ENCODE measurements at regions not wholly inside any gene's neighbourhood (a gene's known extent, or its start where the extent isn't known, plus 50 kb on each side); places are given as distances from the start of the nearest gene placed in this dataset.

GRCh38 chr12:107900588-107900987 is 126.1 kb downstream of the ASCL4 start:
- Histone ChIP-seq H3K36me3 (no peaks in the 10 kb centered on the region), H3K4me1 (peaks cover 0 to 6% (median 3%) of the 10 kb centered on the region in 3 donors), H3K9me3 (no peaks in the 10 kb centered on the region), H3K27ac (no peak overlapping the region), H3K4me3 (no peak overlapping the region), H3K27me3 (peaks cover 0 to 11% (median 0%) of the 10 kb centered on the region in 4 donors)
- ATAC-seq (no peak), FAIRE-seq (no peak), DNase-seq (no peak)
- WGBS, 2 donors: 41 to 53% methylated on average over 2 of the region's 2 CpGs
- intact Hi-C loops (cut with DNase I): no loop called here
- no peak for TF ChIP-seq CTCF (IDR thresholded peaks at IDR 0.05)

- Histone ChIP-seq H3K27me3 (peaks cover 0 to 17% (median 0%) of the 10 kb centered on the region in 4 donors), H3K4me3 (peak overlapping the region; percentile 10 to 46 (median 30)), H3K4me1 (peaks cover 0 to 6% (median 3%) of the 10 kb centered on the region in 3 donors), H3K27ac (no peak overlapping the region), H3K36me3 (no peaks in the 10 kb centered on the region), H3K9me3 (no peaks in the 10 kb centered on the region)
- DNase-seq: peak; percentile 58 to 90 (median 76)
- peak; percentile 90 to 98 (median 97) for ATAC-seq
- no peak for TF ChIP-seq CTCF (IDR thresholded peaks at IDR 0.05)
- 4% methylated on average over 40 to 46 of the region's 46 CpGs for WGBS, 2 donors
- FAIRE-seq: no peak
- intact Hi-C loops (cut with DNase I): no loop called here
Measured at GRCh38 chr12:107903341-107904061, 129.0 kb downstream of the ASCL4 start.

GRCh38 chr12:107906707-107907106 is 132.2 kb downstream of the ASCL4 start:
- TF ChIP-seq CTCF (IDR thresholded peaks at IDR 0.05): no peak
- H3K27ac ChIP-seq: no peak overlapping the region
- no peaks in the 10 kb centered on the region for H3K36me3 ChIP-seq
- DNase-seq (no peak), ATAC-seq (no peak), FAIRE-seq (no peak)
- H3K9me3 ChIP-seq: no peaks in the 10 kb centered on the region
- H3K4me3 ChIP-seq: no peak overlapping the region
- 51 to 64% methylated on average over 4 of the region's 4 CpGs for WGBS, 2 donors
- peaks cover 0 to 6% (median 3%) of the 10 kb centered on the region in 3 donors for H3K4me1 ChIP-seq
- peaks cover 0 to 22% (median 0%) of the 10 kb centered on the region in 4 donors for H3K27me3 ChIP-seq
- intact Hi-C loops (cut with DNase I): no loop called here

GRCh38 chr12:107912421-107913004 is 138.0 kb downstream of the ASCL4 start:
- FAIRE-seq (no peak), DNase-seq (peak; percentile 16 to 78 (median 42)), ATAC-seq (peak; percentile 51 to 89 (median 57))
- Histone ChIP-seq H3K4me1 (no peaks in the 10 kb centered on the region), H3K36me3 (no peaks in the 10 kb centered on the region), H3K27me3 (peaks cover 0 to 4% (median 0%) of the 10 kb centered on the region in 4 donors), H3K4me3 (no peak overlapping the region), H3K27ac (no peak overlapping the region), H3K9me3 (no peaks in the 10 kb centered on the region)
- TF ChIP-seq CTCF (IDR thresholded peaks at IDR 0.05): peak; percentile 27 to 56 (median 35)
- 2 to 4% methylated on average over 22 of the region's 22 CpGs for WGBS, 2 donors
- intact Hi-C loops (cut with DNase I): no loop called here
